ENCODE measurements at regions not wholly inside any gene's neighbourhood (a gene's known extent, or its start where the extent isn't known, plus 50 kb on each side); places are given as distances from the start of the nearest gene placed in this dataset.

DNA sequence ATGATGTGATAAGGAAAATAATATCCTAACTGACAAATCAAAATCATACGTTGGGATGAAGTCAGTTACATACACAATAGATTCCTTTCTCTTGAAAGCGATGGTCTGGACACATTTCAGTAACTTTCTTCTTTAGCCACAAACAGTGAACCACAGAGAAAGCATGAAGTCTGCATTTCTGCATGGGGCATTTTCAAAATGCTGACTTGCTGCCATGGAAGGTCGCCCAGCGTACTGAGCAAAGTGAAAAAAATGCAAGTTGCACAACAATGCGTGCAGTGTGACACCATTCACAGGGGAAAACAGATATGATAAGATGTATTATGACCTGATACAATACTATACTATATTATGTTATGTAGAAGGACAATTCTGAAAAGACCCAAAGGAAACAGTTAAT lies 146.3 kb downstream of the SNX18 start:
- Histone ChIP-seq H3K4me3 (no peak overlapping the region), H3K27ac (peak overlapping the region in 1 of 2 donors; percentile 63)
- DNase-seq (ENCODE audit: low spot score) = no peak
- TF ChIP-seq, protein P1, sequence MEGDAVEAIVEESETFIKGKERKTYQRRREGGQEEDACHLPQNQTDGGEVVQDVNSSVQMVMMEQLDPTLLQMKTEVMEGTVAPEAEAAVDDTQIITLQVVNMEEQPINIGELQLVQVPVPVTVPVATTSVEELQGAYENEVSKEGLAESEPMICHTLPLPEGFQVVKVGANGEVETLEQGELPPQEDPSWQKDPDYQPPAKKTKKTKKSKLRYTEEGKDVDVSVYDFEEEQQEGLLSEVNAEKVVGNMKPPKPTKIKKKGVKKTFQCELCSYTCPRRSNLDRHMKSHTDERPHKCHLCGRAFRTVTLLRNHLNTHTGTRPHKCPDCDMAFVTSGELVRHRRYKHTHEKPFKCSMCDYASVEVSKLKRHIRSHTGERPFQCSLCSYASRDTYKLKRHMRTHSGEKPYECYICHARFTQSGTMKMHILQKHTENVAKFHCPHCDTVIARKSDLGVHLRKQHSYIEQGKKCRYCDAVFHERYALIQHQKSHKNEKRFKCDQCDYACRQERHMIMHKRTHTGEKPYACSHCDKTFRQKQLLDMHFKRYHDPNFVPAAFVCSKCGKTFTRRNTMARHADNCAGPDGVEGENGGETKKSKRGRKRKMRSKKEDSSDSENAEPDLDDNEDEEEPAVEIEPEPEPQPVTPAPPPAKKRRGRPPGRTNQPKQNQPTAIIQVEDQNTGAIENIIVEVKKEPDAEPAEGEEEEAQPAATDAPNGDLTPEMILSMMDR (IDR thresholded peaks at IDR 0.05) = no peak

DNA sequence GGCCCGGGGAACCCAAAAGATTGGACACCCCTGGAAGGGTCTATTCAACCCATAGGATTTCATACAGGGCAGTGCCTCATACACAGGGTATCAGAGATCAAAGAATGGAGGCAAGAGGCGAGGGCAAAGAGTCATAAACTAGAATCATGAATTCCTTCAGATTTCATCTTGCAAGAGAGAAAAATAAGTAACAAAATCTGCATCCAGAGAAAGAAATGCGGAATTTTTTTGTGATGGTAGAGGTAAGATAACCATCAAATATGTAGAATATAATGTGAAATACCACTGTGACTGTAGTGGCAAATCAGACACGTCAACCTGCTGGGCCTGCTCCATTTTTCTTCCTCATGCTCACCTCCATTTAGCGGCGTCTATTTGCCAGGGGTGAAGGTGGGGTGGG lies 143.6 kb downstream of the SNX18 start:
- H3K4me3 ChIP-seq = no peak overlapping the region
- DNase-seq (ENCODE audit: low spot score) = no peak
- H3K27ac ChIP-seq = no peak overlapping the region
- TF ChIP-seq, protein P1 (IDR thresholded peaks at IDR 0.05) = no peak

DNA sequence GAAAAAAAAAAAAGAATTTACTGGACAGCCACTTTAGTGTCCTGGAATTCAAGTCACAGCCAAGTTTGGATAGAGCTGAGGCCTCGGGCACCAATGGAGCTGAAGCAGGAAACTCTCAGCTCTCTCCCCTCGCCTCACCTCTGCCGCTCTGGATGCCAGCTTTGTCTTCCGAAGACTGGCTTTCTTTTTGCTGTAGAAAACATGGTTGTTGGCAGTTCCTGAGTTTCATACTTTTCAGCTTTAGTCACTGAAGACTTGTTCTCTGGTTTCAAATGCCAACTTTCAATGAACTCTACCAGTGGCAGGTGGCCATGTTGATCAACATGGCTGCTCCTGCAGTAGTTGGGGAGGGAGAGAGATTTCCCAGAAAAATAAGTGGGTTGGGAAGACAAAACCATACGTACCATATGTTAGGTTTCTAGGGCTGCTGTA lies 142.2 kb downstream of the SNX18 start:
- Histone ChIP-seq H3K4me3 (no peak overlapping the region), H3K27ac (peak overlapping the region; percentile 66 to 85)
- no peak for DNase-seq (ENCODE audit: low spot score)
- TF ChIP-seq, protein P1 (IDR thresholded peaks at IDR 0.05) = no peak

DNA sequence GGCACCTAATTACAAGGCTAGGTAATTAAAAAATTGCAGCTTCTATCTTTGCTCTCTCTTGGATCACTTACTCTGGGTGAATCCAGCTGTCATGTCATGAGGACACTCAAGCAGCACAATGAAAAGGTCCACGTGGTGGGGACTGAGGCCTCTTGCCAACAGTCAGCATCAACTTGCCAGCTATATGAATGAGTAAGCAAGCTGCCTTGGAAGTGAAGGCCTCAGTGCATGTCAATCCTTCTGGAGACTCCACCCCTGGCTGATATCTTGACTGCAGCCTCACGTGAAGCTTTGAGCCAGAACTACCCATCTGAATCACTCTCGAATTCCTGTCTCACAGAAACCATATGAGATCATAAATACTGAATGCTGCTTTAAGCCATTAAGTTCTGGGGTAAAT lies 140.5 kb downstream of the SNX18 start:
- H3K4me3 ChIP-seq = no peak overlapping the region
- TF ChIP-seq, protein P1 (IDR thresholded peaks at IDR 0.05) = no peak
- DNase-seq (ENCODE audit: low spot score) = no peak
- peak overlapping the region in 1 of 2 donors; percentile 11 for H3K27ac ChIP-seq

DNA sequence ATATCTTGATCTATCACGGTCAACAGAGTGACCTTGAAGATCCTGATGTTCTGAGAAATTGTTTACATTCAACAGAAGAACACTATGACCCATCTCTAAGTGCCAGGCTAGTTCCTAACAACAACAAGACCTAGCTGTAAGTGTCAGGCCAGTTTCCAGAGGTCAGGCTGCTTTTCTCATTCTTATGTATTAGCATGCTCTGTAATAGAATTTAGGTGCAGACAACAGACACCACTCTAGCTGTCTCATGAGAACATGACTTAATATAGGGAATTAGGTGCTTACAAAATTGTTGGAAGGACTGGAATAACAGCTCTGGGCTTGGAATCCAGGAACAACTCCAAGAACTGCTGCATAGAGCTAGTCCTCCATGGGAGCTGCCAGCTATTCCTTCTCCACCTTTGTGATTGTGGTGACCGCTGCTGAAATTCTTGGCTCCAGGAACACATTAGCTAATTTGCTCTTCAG lies 138.7 kb downstream of the SNX18 start:
- TF ChIP-seq, protein P1 (IDR thresholded peaks at IDR 0.05) = no peak
- DNase-seq (ENCODE audit: low spot score) = no peak
- Histone ChIP-seq H3K27ac (peak overlapping the region; percentile 5 to 52), H3K4me3 (no peak overlapping the region)

DNA sequence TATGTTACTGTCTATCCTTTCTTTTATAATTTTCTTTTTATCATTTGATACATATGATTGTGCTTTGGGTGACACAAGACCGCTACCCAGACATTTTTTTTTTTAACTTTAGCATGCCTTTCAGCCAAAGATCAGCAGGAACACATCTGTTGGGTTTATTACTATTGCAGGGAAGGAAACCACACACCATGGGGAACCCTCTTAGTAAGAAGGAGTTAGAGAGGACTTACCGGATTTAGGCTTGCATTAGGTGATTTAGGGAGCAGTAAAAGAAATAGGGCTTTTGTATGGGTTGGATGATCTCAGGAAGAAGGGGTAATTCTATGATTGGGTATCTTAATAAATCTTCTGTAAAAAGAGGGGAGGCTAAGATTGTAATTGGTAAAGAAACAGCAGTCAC lies 138.2 kb downstream of the SNX18 start:
- no peak for DNase-seq (ENCODE audit: low spot score)
- Histone ChIP-seq H3K4me3 (no peak overlapping the region), H3K27ac (peak overlapping the region; percentile 5 to 52)
- TF ChIP-seq, protein P1 (IDR thresholded peaks at IDR 0.05) = no peak

DNA sequence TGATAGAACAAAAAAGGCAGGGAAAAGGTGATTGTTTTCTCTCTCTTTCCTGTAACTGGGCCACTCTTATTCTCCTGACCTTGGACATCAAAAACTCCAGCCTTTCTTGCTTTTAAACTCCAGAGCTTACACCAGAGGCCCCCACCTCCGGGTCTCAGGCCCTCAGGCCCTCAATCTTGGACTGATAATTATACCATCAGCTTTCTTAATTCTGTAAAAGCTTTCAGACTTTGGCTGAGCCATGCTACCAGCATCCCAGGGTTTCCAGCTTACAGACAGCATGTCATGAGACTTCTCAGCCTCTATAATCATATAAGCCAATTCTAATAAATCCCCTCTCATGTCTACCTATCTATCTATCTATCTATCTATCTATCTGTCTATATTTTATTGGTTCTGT lies 137.7 kb downstream of the SNX18 start:
- H3K27ac ChIP-seq = no peak overlapping the region
- no peak for DNase-seq (ENCODE audit: low spot score)
- H3K4me3 ChIP-seq = no peak overlapping the region
- TF ChIP-seq, protein P1 (IDR thresholded peaks at IDR 0.05) = no peak
